Neutrophil (primary cell): ENCODE measurements at regions not wholly inside any gene's neighbourhood (a gene's known extent, or its start where the extent isn't known, plus 50 kb on each side); places are given as distances from the start of the nearest gene placed in this dataset.
A peak's percentile ranks its signal among the peaks of the same experiment; 100 is the strongest.

Source experiments
- H3K27ac ChIP-seq: fragments of 200-600 bp; sonication (generic); 2 replicates; pipeline ENCODE4 v1.5.1; 2016; ENCODE audit warnings: mild to moderate bottlenecking, moderate library complexity
- H3K27me3 ChIP-seq: fragments of 200-600 bp; sonication (generic); 2 replicates; pipeline ENCODE4 v1.6.0; 2016; ENCODE audit warnings: mild to moderate bottlenecking
- H3K36me3 ChIP-seq: fragments of 200-600 bp; sonication (generic); 2 replicates; pipeline ENCODE4 v1.5.1; 2017
- H3K4me1 ChIP-seq, 2 experiments: fragments of 200-600 bp in 1 of 2; sonication (generic) in 1 of 2; 1 replicate in 1 of 2; 2 replicates in 1 of 2; pipeline versions ENCODE4 v1.5.1 to v1.6.1; 2013 to 2016; ENCODE audit warnings: low read depth in 1 of 2, low read length in 1 of 2, mild to moderate bottlenecking in 1 of 2, moderate library complexity in 1 of 2; ENCODE audit not compliant: control insufficient read depth in 1 of 2, insufficient read depth in 1 of 2
- H3K4me3 ChIP-seq, 2 experiments: fragments of 200-600 bp in 1 of 2; sonication (generic) in 1 of 2; 1 replicate in 1 of 2; 2 replicates in 1 of 2; pipeline ENCODE4 v1.5.1; 2013 to 2016; ENCODE audit warnings: low read depth in 1 of 2, low read length in 1 of 2, mild to moderate bottlenecking in 1 of 2, moderate library complexity in 1 of 2
- H3K9me3 ChIP-seq: fragments of 200-600 bp; sonication (generic); 2 replicates; pipeline ENCODE4 v1.5.1; 2016
- TF ChIP-seq, protein P1 (sequence below): fragments of 200-600 bp; sonication (generic); IDR thresholded peaks from 2 replicates; pipeline ENCODE4 v1.5.1; 2016; ENCODE audit warnings: antibody characterized with exemption

DNA sequence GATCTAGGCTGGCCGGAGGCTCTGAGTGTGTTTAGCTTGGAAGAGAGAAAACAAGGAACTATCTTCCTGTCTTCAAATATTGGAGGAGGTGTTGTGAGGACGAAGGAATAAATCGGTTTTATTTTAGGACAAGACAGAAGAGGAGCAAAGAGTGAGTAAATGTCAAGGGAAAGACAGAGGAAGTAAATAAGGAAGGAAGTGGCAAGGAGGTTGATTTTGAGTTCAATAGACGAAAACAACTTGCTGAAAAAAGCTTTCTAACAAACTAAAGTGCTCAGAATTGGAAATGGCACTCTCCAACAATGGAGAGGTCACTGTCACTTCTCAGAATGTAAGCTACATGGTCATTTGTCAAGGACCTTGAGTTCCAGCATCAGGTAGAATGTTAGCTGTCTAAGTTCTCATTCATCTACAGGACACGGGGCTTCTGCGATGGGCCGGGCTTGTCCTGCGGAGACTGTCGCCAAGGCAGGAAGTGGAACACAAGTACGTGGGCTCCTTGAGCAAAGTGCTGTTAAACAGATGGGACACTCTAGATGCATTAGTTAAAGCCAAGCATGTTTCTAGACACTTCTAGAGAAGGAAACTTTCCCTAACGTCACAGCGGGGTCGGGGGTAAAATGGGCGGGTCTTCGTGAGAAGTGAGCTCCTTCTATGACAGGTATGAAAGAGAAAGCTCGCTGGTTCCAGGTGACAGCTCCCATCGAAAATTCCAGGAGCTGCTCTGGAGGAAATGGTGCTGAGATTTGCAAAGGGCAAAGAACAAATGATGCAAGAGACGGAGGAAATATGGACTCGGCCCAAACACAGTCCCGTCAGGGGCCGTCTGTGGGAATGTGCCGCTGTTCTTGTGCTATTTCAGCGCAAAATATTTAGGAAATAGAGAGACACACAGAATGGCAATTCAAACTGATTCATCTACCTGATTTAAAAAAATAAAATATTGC, 103.9 kb upstream of the UBL3 start:
- peak overlapping the region in 1 of 2 experiments; percentile 15 for H3K4me3 ChIP-seq
- TF ChIP-seq, protein P1, sequence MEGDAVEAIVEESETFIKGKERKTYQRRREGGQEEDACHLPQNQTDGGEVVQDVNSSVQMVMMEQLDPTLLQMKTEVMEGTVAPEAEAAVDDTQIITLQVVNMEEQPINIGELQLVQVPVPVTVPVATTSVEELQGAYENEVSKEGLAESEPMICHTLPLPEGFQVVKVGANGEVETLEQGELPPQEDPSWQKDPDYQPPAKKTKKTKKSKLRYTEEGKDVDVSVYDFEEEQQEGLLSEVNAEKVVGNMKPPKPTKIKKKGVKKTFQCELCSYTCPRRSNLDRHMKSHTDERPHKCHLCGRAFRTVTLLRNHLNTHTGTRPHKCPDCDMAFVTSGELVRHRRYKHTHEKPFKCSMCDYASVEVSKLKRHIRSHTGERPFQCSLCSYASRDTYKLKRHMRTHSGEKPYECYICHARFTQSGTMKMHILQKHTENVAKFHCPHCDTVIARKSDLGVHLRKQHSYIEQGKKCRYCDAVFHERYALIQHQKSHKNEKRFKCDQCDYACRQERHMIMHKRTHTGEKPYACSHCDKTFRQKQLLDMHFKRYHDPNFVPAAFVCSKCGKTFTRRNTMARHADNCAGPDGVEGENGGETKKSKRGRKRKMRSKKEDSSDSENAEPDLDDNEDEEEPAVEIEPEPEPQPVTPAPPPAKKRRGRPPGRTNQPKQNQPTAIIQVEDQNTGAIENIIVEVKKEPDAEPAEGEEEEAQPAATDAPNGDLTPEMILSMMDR: no peak

GRCh38 chr13:29953542-29953941, 103.1 kb upstream of the UBL3 start:
- Histone ChIP-seq H3K27me3 (no peaks in the 10 kb centered on the region), H3K36me3 (no peaks in the 10 kb centered on the region), H3K4me3 (no peak overlapping the region), H3K27ac (no peak overlapping the region), H3K4me1 (peaks cover 18 to 20% of the 10 kb centered on the region in 2 experiments), H3K9me3 (no peaks in the 10 kb centered on the region)
- TF ChIP-seq, protein P1: no peak

More for the DNA sequence above, 103.9 kb upstream of the UBL3 start:
- no peak overlapping the region for H3K27ac ChIP-seq
- H3K36me3 ChIP-seq: no peaks in the 10 kb centered on the region
- H3K4me1 ChIP-seq: peaks cover 18 to 20% of the 10 kb centered on the region in 2 experiments
- no peaks in the 10 kb centered on the region for H3K27me3 ChIP-seq
- H3K9me3 ChIP-seq: no peaks in the 10 kb centered on the region

DNA sequence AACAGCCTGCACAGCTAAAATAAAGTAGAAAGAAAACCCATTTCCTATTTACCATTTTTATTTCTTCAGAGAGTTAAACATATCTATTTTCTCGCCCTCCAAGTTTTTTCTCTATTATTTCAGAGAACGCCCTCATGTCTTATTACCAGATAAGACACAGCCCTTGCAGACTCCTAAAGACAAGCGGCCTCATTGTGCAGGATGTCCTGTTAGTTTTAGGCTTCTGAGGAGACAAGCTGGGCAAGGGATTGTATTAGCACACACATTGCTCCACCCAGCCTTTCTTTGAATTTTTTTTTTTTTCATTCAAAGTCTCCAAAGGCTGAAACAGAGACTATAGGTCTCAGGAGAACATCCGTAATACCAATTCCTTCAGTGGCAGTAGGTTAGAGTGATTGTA, 101.8 kb upstream of the UBL3 start:
- H3K4me1 ChIP-seq: peaks cover 18 to 20% of the 10 kb centered on the region in 2 experiments
- H3K27ac ChIP-seq: no peak overlapping the region

GRCh38 chr13:29948791-29949190, 98.4 kb upstream of the UBL3 start:
- no peak overlapping the region for H3K27ac ChIP-seq
- H3K27me3 ChIP-seq: no peaks in the 10 kb centered on the region
- H3K9me3 ChIP-seq: no peaks in the 10 kb centered on the region
- TF ChIP-seq, protein P1: no peak
- peaks cover 19% of the 10 kb centered on the region in 2 experiments for H3K4me1 ChIP-seq
- no peaks in the 10 kb centered on the region for H3K36me3 ChIP-seq
- no peak overlapping the region for H3K4me3 ChIP-seq

More for the DNA sequence above, 101.8 kb upstream of the UBL3 start:
- Histone ChIP-seq H3K9me3 (no peaks in the 10 kb centered on the region), H3K4me3 (no peak overlapping the region), H3K36me3 (no peaks in the 10 kb centered on the region), H3K27me3 (no peaks in the 10 kb centered on the region)
- TF ChIP-seq, protein P1: no peak

GRCh38 chr13:29948244-29948643, 97.8 kb upstream of the UBL3 start:
- no peak overlapping the region for H3K27ac ChIP-seq
- no peaks in the 10 kb centered on the region for H3K36me3 ChIP-seq
- peaks cover 19 to 21% of the 10 kb centered on the region in 2 experiments for H3K4me1 ChIP-seq
- TF ChIP-seq, protein P1: no peak
- no peaks in the 10 kb centered on the region for H3K27me3 ChIP-seq
- H3K9me3 ChIP-seq: no peaks in the 10 kb centered on the region
- H3K4me3 ChIP-seq: no peak overlapping the region
